Effector memory CD4-positive, alpha-beta T cell (primary cell): ENCODE measurements at regions not wholly inside any gene's neighbourhood (a gene's known extent, or its start where the extent isn't known, plus 50 kb on each side); places are given as distances from the start of the nearest gene placed in this dataset.

ENCODE experiments used
- DNase-seq, 3 donors: peaks; one replicate each; pipeline ENCODE4 v3.0.0-alpha.2; 2020
- H3K27ac ChIP-seq: 2 replicates; pipeline ENCODE4 v1.7.0; 2013; ENCODE audit warnings: mild to moderate bottlenecking, low read length, moderate library complexity; ENCODE audit not compliant: insufficient read depth, poor library complexity, severe bottlenecking
- H3K27me3 ChIP-seq: replicated peaks from 2 replicates; pipeline ENCODE4 v1.7.0; 2013; ENCODE audit warnings: mild to moderate bottlenecking, low read length; ENCODE audit not compliant: insufficient read depth, control insufficient read depth, poor library complexity, severe bottlenecking
- H3K36me3 ChIP-seq: 2 replicates; pipeline ENCODE4 v1.7.0; 2013; ENCODE audit warnings: mild to moderate bottlenecking, low read length, moderate library complexity; ENCODE audit not compliant: control insufficient read depth, insufficient read depth
- H3K4me1 ChIP-seq: 2 replicates; pipeline ENCODE4 v1.7.0; 2013; ENCODE audit warnings: low read length, mild to moderate bottlenecking; ENCODE audit not compliant: control insufficient read depth, insufficient read depth, poor library complexity, severe bottlenecking
- H3K4me3 ChIP-seq: 2 replicates; pipeline ENCODE4 v1.7.0; 2013; ENCODE audit warnings: low read length, low read depth, mild to moderate bottlenecking; ENCODE audit not compliant: insufficient read depth, poor library complexity, severe bottlenecking
- H3K9me3 ChIP-seq: 2 replicates; pipeline ENCODE4 v1.7.0; 2013; ENCODE audit warnings: mild to moderate bottlenecking, low read length, moderate library complexity; ENCODE audit not compliant: control insufficient read depth

DNA sequence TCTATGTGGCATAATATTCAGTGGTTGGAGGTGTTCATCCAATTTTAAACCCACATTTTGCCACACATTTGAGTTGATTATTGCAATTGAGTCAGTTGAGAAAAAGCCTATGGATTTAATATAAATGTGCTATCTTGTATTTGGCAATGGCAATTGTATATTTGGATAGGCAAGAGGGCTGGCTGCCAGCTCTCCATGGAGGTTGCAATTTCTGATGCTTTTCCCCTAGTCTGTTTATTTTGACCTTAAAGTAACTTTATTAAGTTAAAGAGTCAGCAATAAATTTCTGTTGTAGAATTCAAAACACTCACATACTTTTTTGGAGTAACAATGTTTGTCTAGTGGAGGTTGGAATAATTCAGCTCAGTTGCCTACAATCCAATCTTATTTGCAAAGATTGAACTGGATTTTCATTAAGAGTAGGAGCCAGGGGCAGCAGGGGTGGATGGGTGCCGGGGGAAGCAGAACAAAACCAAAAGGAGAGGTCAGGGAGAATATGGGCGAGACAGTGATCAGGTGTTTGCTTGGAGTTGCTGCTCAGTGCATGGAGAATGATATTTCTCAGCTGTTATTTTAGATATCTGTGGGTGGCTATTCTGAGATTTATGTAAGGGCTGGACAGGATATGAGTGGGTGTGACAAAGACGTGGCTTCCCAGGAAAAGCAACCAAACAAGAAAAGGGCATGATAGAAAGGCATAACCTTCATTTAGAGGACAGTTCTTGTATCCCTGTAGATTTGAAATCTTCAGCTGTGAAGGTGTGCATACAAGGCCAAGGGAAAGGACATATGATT is 163.0 kb downstream of the HDGFL1 start:
- Histone ChIP-seq H3K27me3 (no peaks in the 10 kb centered on the region), H3K9me3 (no peaks in the 10 kb centered on the region), H3K4me3 (no peak overlapping the region), H3K36me3 (no peaks in the 10 kb centered on the region), H3K27ac (no peak overlapping the region), H3K4me1 (no peaks in the 10 kb centered on the region)
- DNase-seq, result no peak

- H3K9me3 ChIP-seq, result no peaks in the 10 kb centered on the region
- no peaks in the 10 kb centered on the region for H3K4me1 ChIP-seq
- H3K27me3 ChIP-seq, result no peaks in the 10 kb centered on the region
- H3K27ac ChIP-seq, result no peak overlapping the region
- no peak overlapping the region for H3K4me3 ChIP-seq
- H3K36me3 ChIP-seq, result no peaks in the 10 kb centered on the region
- no peak for DNase-seq
Measured at GRCh38 chr6:22736740-22737139, 167.4 kb downstream of the HDGFL1 start.

GRCh38 chr6:22737331-22737730 is 168.0 kb downstream of the HDGFL1 start:
- Histone ChIP-seq H3K4me1 (no peaks in the 10 kb centered on the region), H3K4me3 (no peak overlapping the region), H3K36me3 (no peaks in the 10 kb centered on the region), H3K27me3 (no peaks in the 10 kb centered on the region), H3K27ac (no peak overlapping the region), H3K9me3 (no peaks in the 10 kb centered on the region)
- no peak for DNase-seq

DNA sequence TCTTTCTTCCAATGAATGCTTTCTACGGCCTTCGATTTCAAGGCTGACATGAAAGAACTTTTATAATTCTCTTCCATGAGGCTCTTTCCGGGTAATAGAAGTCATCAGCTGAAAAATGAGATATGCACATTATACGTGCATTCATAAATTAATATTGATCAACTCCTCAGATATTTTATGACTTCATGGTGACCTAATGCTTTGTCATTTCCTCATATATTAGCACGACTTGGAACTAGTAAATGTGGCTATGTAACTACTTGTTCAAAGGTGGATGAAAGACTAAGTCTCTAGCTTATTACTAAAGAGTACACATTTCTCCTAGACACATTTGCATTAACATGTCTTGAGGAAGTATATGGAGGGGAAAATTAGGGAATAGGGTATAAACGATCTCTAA is 168.8 kb downstream of the HDGFL1 start:
- no peak for DNase-seq
- Histone ChIP-seq H3K27me3 (no peaks in the 10 kb centered on the region), H3K4me1 (no peaks in the 10 kb centered on the region), H3K27ac (no peak overlapping the region), H3K36me3 (no peaks in the 10 kb centered on the region), H3K9me3 (no peaks in the 10 kb centered on the region), H3K4me3 (no peak overlapping the region)

GRCh38 chr6:22747571-22747970 is 178.2 kb downstream of the HDGFL1 start:
- no peak for DNase-seq
- Histone ChIP-seq H3K27ac (no peak overlapping the region), H3K9me3 (no peaks in the 10 kb centered on the region), H3K4me1 (no peaks in the 10 kb centered on the region), H3K4me3 (no peak overlapping the region), H3K36me3 (no peaks in the 10 kb centered on the region), H3K27me3 (no peaks in the 10 kb centered on the region)

GRCh38 chr6:22748681-22749080 is 179.3 kb downstream of the HDGFL1 start:
- DNase-seq, result no peak
- H3K27ac ChIP-seq, result no peak overlapping the region
- H3K36me3 ChIP-seq, result no peaks in the 10 kb centered on the region
- no peaks in the 10 kb centered on the region for H3K9me3 ChIP-seq
- H3K27me3 ChIP-seq, result no peaks in the 10 kb centered on the region
- H3K4me1 ChIP-seq, result no peaks in the 10 kb centered on the region
- no peak overlapping the region for H3K4me3 ChIP-seq

DNA sequence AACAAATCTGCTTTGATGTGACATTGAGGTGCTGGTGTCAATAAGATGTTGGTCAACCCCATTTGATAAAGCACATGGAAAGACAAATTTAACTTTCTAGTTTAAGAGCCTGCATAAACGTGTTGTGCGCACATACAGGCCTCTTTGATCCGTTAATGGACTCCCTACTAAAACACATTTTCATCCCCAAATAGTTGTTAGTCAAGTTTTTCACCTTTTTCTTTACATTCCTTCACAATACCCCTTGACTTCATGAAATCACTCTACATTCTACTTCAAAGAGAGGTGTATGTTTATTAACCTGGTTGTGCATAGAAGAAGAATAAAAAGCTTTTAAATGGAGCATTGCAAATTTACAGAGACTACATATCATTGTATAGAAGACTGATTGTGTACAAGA is 180.3 kb downstream of the HDGFL1 start:
- no peaks in the 10 kb centered on the region for H3K4me1 ChIP-seq
- no peaks in the 10 kb centered on the region for H3K27me3 ChIP-seq
- H3K36me3 ChIP-seq, result no peaks in the 10 kb centered on the region
- DNase-seq, result no peak
- no peaks in the 10 kb centered on the region for H3K9me3 ChIP-seq
- H3K27ac ChIP-seq, result no peak overlapping the region
- no peak overlapping the region for H3K4me3 ChIP-seq

DNA sequence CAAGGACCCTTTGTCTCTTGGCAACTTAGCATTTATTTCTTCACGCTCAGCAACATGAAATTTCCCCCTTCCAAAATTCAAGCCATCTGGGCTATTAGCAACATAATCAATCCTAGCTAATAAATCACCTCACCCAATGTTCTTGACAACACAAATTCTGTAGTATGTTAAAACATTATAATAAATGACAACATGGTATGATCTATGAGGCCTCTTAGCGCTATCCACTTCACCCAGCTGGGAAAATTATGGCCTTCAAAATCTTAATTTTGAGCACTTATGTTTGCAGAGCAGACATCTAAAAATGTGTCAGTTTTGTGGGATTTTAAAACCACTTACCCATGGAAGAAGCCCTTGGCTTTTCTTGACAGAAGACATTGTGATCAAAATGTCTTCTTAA is 181.9 kb downstream of the HDGFL1 start:
- no peaks in the 10 kb centered on the region for H3K27me3 ChIP-seq
- H3K36me3 ChIP-seq, result no peaks in the 10 kb centered on the region
- H3K4me3 ChIP-seq, result no peak overlapping the region
- no peak for DNase-seq
- H3K4me1 ChIP-seq, result no peaks in the 10 kb centered on the region
- no peak overlapping the region for H3K27ac ChIP-seq
- H3K9me3 ChIP-seq, result no peaks in the 10 kb centered on the region

DNA sequence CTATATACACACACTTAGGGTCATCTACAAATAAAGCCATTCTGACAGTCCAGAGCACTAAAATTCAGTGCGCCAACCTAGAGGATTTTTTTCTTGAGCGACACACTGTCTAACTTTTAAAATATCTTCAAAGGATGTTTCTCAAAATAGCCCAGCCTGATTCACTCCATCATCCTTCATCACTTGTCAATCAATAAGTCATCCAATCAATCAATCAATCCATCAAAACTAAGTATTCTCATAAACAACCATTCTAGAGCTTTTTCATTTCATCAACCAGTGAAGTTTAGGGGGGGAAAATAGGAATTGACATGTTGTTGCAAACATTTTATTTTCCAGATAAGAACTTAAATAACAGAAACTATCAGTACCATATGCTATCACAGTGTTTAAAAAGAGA is 183.2 kb downstream of the HDGFL1 start:
- no peaks in the 10 kb centered on the region for H3K36me3 ChIP-seq
- no peak for DNase-seq
- H3K27me3 ChIP-seq, result no peaks in the 10 kb centered on the region
- H3K4me3 ChIP-seq, result no peak overlapping the region
- H3K9me3 ChIP-seq, result no peaks in the 10 kb centered on the region
- no peaks in the 10 kb centered on the region for H3K4me1 ChIP-seq
- no peak overlapping the region for H3K27ac ChIP-seq

GRCh38 chr6:22754061-22754460 is 184.7 kb downstream of the HDGFL1 start:
- H3K36me3 ChIP-seq, result no peaks in the 10 kb centered on the region
- H3K9me3 ChIP-seq, result no peaks in the 10 kb centered on the region
- H3K27me3 ChIP-seq, result no peaks in the 10 kb centered on the region
- H3K27ac ChIP-seq, result no peak overlapping the region
- no peak overlapping the region for H3K4me3 ChIP-seq
- no peaks in the 10 kb centered on the region for H3K4me1 ChIP-seq
- DNase-seq, result no peak
